ENCODE measurements at regions not wholly inside any gene's neighbourhood (a gene's known extent, or its start where the extent isn't known, plus 50 kb on each side); places are given as distances from the start of the nearest gene placed in this dataset.

DNA sequence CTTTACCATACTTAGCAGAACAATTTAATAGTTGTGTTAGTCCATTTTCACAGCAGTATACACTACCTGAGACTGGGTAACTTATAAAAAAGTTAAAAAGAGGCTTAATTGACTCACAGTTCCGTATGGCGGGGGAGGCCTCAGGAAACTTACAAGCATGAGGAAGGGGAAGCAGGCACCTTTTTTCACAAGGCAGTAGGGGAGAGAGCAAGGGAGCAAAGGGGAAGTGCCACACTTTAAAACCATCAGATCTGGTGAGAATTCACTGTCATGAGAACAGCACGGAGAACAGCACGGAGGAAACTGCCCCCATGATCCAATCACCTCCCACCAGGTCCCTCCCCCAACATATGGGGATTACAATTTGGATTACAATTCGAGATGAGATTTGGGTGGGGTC is 269.9 kb downstream of the MTRR start:
- DNase-seq, result no peak

DNA sequence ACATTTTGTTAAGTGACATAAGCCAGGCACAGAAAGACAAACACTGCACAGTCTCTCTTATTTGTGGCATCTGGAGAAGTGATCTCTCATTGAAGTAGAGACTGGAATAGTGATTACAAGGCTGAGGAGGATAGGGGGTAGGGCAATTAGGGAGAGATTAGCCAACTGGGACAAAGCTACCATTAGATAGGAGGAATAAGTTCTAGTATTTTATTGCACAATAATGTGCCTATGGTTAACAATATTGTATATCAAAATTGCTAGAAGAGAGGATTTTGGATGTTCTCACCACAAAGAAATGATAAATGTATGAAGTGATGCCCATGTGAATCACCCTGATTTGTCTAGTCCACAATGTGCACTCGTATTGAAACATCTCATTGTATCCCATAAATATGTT is 281.8 kb downstream of the MTRR start:
- no peak for DNase-seq

DNA sequence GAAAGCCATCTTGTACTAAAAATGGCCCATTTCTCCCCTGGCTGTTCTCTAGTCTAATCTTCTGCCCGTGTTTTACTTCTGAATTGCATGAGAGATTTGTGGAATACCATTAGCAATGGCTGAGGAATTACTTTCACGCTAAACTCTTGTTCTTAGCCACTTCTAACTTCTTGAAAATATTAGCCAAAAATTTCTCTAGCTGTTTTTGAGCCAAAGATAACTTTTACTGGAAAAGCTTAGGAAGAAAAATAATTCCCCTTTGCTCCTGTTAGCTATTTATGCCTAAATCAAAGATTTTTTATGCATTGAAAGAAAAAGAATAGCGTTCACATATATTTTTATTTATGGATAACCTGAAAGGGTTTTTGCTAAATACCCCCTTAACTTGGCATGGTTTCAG is 287.8 kb downstream of the MTRR start:
- DNase-seq, result no peak

DNA sequence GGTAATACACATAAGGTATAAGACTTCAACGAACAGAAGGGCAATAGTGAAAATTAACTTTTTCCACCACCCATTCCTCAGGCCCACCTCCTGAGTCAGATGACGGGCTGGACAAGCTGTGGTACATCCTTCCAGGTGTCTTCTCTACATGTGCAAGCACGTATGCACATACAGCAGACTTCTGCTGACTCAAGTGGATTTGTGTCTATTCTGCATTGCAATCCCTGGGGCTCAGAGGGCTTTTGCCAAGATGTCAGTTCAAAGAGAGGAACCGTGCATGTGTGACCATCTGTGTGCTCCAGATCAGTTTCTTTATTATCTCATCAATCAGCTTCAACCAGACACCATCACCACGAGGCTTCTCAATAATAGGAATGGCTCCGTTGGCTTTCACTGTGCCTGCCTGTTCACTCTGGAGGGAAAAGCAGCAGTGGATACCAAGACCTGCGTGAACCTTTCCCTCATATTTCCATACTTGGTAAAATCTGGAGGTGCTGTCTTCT is 288.4 kb downstream of the MTRR start:
- no peak for DNase-seq

DNA sequence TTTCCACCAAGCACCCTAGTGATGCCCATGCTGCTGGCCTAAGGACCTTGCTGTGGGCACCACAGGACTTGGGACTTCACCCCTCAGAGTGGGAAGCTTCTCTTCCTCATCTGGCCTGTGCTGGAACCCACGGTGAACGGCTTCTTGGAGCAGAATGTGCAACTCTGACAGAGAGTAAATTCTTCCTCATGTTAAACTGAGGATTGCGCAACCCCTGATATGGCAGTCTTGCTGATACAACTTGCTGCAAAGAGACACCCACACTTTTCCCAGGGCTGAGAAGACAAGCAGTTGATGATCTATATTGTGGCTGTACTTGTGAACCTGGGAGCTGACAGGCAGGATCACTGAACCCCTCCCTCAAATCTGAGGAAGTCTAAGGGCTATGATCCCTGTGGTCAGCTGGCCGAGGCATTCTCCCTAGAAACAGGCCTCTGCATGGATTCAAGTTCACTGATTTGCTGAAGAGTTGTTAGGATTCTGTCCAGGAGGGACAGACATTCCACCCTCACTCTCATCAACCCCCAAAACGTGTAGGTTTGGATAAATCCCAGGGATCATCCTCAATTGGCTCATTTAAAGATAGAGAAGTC is 307.2 kb downstream of the MTRR start:
- DNase-seq, result no peak

DNA sequence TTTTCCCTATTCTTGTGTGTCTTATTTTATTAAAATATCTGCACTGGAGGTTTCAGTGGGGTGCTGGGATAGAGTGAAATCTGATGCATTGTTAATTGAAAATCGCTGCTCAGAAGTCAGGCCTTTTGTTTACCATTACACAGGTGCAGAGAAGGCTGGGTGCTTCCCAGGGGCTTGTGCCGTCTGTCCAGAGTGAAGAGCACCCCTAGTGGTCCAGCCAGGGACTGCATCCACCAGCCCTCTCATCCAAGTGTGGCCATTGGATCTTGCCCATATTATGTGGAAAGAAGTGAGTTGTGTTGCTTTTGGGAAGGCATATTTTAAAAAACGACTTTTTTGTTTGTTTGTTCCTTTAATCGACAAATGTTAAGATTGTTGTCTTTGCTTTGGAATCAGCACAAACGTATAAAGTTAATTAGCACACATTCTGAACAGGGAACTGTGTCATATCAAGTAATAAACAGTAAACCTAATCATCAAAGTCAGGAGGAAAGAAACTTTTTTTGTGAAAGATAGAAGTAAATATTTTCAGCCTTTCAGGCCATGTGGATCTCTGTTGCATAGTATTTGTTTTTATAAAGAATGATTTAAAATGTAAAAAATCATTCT is 315.6 kb downstream of the MTRR start:
- DNase-seq, result peak; percentile 45

DNA sequence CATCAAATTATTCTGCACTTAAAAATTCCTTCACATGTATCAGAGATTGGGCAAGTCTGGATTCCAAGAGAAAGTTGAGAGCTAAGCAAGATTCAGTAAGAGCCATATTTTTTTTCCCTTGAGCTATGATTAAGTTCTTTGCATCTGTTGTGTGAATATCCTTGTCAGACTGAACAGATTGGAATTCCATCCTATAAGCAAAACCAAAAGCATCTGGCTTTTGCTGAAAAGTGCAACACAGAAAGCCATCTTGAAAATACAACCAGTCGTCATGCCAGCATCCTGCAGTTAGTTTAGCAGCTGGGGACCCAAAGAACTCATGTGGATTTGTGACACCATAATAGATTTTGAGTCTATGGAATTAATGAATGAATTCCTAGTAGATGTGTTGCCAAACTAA is 316.9 kb downstream of the MTRR start:
- DNase-seq, result no peak

DNA sequence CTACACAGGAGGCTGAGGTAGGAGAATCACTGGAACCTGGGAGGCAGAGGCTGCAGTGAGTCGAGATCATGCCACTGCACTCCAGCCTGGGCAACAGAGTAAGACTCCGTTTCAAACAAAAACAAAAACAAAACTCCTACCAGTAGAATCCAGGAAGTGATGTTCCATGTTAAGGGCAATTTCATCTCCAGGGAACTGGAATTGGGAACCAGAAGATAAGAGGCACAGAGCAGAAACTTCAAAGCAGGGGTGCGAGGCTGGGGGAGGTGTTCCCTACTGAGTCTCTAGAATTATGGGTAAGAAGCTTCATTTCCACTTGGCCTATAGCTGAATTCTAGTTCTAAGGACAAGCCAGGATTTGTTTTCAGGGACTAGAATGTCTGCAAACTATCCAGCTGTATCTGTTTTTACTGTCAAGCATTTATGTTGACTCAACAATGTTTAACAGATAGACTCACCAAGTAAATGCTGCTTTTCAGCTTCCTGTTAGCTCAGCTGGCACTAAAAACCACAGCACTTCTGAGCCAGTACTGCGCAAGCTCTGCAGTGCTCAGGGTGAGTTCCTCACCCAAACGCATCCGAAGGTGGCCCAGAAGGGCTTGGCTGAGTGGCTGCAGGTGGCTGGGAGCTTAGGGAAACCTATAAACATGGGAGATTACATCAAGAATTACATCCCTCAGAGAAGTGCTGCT is 320.1 kb downstream of the MTRR start:
- peak; percentile 95 for DNase-seq

DNA sequence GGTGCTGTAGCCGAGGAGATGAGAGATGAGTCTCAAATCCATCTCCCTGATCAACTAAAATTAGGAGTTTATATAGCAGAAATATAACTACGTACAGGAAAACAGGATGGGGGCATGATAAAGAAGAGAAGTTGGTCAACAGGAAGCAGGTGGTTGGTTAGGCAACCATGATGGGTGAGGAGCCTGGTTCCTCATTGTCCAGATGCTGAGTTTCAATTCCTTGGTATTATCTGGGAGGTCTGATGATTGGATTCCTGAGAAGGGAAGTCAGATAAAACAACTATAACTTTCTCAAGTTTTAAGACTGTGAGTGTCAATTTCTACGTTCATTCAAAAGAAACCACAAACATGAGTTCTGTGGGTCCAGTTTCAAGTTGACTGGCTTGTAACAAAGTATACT is 323.9 kb downstream of the MTRR start:
- DNase-seq, result no peak

DNA sequence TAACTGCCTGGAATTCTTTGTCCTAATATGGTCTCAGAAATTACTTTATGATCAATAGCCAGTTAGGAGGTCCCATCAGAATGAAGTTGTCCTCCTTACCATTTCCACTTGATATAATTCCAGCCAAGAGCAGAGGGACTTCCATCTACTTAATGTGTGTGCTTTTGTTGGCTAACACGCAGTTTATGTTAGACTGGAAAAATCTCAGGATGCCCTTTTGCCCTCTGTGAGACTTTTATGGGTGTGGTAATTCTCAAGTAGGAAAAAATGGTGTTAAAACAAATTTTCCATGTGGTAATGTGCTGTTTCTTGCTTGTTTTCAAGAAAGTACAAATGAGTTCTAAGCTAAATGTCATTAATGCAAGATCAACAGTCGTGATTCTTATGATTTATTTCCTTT is 327.1 kb downstream of the MTRR start:
- DNase-seq, result no peak

DNA sequence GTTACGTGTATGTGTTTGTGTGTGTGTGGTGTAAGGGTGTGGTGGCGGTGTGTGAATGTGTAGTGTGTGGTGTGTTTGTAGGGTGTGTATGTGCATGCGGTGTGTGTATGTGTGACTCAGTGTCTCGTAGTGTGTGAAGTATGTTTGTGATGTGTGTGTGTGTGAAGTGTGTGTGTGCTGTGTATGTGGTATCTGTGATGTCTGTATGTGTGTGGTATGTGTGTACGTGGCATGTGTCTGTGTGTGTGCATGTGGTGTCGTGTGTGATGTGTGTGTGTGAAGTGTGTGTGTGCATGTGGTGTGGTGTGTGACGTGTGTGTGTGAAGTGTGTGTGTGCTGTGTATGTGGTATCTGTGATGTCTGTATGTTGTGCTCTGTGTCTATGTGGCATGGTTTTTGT is 339.4 kb downstream of the MTRR start:
- DNase-seq, result no peak

DNA sequence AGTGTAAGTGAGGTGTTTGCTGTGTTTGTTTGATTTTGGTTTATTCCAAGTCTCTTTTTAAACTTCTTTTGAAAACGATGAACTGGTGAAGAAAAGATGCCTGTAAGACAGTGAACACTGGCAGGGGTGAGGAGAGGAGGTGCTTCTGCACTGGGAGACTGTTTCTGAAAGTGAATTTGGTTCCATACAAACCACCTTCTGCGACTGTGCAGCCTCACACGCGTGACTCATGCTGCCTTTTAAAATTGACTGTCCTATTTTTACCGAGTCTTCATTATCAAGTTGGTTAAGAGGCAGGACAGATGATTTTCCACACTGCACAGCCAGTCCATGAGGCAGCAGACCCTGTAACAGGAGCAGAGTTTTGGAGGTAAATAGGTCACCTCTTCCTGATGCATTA is 340.6 kb downstream of the MTRR start:
- no peak for DNase-seq

DNA sequence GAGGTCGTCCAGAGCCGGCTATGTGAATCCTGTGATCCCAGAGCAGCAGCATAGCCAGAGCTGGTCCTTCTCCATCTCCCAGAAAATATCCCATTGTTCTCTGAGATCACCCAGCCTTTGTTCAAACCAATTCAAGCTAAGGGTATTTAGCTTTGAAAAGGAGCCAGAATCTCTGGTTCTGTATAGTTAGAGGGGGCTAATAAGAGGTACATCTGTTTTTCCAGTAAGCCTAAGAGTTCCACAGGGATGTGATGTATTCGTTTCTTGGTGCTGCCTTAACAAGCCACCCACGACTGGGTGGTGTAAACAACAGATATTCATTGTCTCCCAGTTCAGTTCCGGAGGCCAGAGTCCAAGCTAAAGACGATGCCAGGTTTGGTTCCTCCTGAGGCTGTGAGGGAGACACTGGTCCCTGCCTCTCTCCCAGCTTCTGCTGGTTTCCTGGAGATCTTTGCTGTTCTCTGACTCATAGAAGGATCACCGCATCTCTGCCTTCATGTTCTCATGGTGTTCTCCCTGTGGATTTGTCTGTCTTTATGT is 344.8 kb downstream of the MTRR start:
- no peak for DNase-seq

DNA sequence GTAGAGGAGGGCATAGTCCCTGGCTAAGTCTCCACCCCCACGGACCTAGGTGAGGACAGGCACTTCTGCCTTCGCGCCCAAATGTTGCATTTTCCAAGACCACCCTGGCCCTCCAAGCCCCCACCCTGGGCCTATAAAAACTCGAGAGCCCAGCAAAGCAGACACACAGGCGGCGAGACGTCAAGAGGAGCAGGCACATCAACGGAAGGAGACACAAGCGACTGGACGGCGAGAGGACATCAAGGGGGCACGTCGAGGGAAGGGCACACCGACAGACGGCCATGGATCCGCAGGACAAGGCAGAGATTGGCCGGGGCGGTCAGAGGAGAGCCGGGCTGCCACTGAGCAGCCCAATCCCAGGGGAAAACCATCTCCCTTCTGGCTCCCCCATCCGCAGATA is 348.0 kb downstream of the MTRR start:
- no peak for DNase-seq

DNA sequence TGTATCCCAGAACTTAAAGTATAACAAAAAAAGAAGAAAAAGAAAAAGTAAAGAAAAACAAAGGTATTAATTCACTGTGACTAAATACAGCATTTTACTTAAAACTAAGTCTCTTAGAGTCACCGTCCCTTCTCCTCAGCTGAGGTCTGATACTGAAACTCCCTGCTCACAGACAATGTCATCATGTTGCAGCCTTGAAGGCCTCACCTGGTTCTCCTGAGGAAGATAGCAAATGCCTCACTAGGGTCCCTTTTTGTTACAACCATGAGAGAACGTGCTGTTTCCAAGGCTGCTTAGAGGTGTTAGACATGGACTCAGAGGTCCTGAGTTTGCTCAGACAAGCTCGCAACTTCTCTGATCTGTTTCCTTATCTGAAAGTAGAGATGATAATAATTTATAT is 357.2 kb downstream of the MTRR start:
- no peak for DNase-seq

DNA sequence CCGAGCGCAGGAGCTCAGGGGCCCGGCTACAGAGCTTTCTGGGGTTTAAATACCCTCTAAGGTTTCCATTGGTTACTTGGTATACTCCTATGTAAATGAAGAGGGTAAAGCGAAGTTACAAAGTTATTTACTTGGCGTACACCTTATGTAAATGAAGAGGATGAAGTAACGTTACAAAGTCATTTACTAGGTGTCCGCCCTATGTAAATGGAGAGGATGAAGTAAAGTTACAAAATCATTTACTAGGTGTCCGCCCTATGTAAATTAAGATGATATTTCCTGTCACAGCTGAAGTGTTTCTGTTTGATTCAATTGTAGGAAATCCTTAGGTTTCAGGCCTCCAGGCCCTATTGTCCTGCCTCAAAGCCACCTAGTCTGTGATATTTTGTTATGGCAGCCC is 358.2 kb downstream of the MTRR start:
- DNase-seq, result no peak

DNA sequence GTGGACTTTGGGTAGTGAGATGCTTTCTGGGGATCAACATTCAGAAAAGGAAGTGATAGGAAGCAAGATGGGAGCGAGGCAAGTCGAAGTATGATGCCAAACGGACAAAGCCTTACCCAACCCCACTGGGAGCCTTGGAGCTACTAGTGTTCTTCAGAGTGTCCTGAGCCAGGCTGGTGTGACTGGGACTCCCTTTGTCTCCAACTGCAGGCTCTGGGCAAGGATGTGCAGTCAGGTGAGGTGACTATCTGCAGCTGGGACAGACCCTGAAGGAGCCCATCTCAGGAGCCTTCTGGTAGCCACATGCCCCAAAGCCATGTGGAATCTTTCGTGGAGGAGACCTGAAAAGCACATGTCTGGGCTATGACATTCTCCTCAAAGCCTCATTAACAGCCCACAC is 360.6 kb downstream of the MTRR start:
- DNase-seq, result no peak

DNA sequence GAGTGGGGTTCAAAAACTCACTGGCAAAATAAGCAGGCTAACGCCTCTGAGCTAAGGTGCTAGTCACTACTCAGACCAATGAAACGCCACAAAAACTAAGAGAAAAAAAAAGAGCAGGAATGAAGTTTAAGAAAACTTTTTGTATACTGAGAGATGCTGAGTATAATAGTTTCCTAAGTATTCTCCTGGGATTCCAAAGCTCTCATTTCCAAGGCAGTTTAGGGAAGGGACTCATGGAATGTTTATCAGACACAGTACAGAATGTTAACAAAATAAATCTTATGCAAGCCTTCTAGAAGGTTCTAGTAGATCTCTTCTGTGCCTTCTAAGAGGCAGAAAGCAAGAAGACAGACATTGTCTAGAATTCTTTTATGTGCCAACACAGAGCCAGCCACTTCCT is 361.9 kb downstream of the MTRR start:
- DNase-seq, result no peak

DNA sequence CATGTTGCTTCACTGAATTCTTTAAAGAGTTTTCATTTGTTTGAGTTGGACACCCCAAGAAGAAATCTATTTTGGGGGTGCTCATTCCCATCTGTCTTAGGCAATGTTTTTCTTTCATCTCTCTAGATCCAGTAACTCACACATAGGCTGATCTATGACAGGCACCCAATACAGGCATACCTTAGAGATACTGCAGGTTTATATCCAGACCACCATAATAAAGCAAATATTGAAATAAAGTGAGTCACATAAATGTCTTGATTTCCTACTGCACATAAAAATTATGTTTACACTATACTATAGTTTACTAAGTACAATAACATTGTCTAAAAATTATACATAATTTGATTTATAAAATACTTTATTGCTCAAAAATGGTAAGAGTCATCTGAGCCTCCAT is 364.5 kb downstream of the MTRR start:
- DNase-seq, result no peak

DNA sequence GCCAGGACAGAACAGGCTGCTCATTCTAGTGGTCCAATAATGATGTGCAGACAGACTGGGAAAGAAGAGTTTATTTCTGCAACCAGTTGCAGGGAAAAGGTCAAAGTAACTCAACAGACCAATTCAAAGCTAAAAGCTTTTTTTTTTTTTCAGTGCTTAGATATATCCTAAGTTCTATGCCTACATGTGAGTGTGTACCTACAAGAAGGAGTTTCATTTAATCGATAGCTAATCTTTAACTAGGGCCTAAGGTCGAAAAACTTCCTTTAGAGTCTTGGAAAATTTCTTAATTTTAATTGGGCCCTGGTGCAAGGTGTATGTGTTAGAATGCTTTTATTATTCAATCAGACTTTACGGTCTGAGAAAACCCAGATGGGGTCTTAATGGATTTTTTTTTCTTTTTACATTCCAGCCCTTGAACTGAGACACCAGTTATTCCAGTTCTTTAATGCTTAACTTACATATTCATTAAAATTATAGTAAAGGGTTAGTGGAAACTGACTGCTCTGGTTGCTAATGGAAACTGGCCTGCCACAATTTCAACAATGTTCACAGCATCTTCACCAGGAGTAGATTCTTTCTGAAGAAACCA is 365.3 kb downstream of the MTRR start:
- no peak for DNase-seq

DNA sequence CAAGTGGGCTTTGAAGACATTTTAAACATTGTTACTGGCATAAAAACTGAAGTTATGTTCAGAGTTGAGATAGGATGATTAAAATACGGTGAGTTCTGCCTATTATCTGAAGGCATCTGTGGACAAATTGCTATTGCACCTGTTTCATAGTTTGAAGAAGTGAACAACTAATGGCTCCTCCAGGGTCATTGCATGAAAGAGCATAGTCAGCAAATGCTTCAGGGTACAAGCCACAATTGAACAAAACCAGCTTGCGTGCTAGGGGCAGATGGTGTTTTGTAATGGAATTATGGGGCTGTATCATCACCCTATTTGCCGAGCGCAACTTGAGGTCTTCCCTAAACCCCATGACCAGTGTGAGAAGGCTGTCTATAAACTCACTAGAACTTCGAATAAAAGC is 369.1 kb downstream of the MTRR start:
- DNase-seq, result no peak

DNA sequence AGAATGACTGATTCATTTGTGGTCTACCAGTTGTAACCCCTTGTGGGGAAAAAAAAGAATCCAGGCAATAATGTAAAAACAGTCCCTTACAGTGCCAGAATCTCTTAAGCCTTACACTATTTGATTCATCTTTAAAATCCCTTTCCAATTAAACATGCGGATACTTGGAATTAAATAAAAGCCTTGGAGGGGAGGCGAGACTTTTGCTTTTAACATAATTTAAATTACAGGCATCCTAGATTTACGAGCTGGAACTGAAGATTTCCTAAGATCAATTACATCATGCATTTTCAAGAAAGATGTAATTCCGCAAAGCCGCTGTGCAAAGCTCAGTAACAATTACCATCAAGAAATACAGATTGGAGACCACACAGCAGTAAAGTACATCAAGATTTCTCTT is 370.2 kb downstream of the MTRR start:
- no peak for DNase-seq

DNA sequence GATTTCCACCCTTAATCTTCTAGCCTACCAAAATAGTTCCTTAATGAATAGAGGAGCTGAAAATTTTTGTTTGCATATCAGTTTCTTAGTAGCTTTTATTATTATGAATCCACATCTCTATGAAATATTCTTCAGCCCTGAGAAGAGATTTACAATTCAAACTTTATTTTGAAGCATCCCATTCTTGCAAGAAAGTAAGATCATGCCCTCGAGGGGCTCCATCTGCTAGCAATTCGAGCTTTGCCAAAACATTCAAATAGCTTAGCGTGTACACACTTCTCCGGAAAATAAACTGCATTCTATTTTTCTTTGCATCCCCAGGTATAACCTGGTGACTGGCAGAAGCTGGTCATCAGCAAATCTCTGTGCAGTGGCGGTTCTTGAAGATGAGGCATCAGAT is 370.7 kb downstream of the MTRR start:
- DNase-seq, result no peak

DNA sequence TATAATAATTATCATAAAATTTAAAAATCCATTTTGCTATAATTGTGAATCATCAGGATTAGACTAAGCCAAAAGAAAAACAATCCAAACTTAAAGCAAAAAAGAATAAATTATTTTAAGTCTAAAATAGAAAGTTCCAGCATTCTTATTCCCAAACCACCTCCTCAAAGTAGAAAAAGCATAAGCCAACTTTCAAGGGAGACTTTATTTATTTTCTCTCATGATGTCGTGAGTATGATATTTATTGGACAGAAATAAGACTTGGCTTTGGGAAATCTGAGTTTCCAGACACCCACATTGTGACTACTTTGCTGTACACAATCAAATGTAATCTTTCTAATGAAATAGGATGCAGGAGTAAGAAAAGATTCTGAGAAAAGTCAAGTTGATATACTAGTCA is 372.1 kb downstream of the MTRR start:
- no peak for DNase-seq

Measured in NCI-H510A (cell line).